Astrocyte of the cerebellum (primary cell): ENCODE measurements at regions not wholly inside any gene's neighbourhood (a gene's known extent, or its start where the extent isn't known, plus 50 kb on each side); places are given as distances from the start of the nearest gene placed in this dataset.
"Not testable (repeated sequence)": the region's sequence is repeated elsewhere in the genome, so short reads cannot be mapped to it uniquely, and the experiment has no call there.

Experiments
- DNase-seq: peaks from one replicate; pipeline ENCODE4 v3.0.0-alpha.2; 2011; ENCODE audit warnings: low read depth
- H3K4me3 ChIP-seq: 2 replicates; pipeline ENCODE4 v1.5.1; 2011; ENCODE audit warnings: mild to moderate bottlenecking, low read depth, low read length, moderate library complexity
- CTCF ChIP-seq: IDR thresholded peaks from 2 replicates; pipeline ENCODE4 v1.5.1; 2012; ENCODE audit warnings: low read length, low read depth, moderate library complexity, mild to moderate bottlenecking; ENCODE audit errors: missing control alignments
- in situ Hi-C: cut with HindIII; loops from 2 replicates; pipeline ENCODE4 v1.10.0; 2017; ENCODE audit warnings: low sequenced_read_pairs

- H3K4me3 ChIP-seq: no peak overlapping the region
- in situ Hi-C loops: no loop called here
- no peak for DNase-seq
- no peak for TF ChIP-seq CTCF
Measured at GRCh38 chrX:13418126-13419097, 98.6 kb upstream of the ATXN3L start.

GRCh38 chrX:13415509-13415908 lies 95.7 kb upstream of the ATXN3L start:
- no peak overlapping the region for H3K4me3 ChIP-seq
- DNase-seq: no peak
- no peak for TF ChIP-seq CTCF
- in situ Hi-C loops: no loop called here

DNA sequence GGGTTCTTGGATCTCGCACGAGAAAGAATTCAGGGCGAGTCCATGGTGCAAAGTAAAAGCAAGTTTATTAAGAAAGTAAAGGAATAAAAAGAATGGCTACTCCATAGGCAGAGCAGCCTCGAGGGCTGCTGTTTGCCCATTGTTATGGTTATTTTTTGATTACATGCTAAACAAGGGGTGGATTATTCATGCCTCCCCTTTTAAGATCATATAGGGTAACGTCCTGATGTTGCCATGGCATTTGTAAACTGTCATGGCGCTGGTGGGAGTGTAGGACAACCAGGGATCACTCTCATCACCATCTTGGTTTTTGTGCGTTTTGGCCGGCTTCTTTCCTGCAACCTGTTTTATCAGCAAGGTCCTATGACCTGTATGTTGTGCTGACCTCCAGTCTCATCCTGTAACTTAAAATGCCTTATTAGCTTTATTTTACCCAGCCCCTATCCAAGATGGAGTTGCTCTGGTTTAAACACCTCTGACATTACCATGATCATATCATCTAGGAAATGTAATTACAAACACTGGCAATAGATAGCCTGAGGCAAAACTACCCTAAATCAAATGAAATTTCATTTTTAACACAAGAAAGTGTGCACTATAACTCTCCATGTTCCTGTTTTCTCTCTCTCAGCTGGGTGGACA lies 94.3 kb upstream of the ATXN3L start:
- no peak for DNase-seq
- H3K4me3 ChIP-seq: no peak overlapping the region
- TF ChIP-seq CTCF: no peak
- in situ Hi-C loops: no loop called here

DNA sequence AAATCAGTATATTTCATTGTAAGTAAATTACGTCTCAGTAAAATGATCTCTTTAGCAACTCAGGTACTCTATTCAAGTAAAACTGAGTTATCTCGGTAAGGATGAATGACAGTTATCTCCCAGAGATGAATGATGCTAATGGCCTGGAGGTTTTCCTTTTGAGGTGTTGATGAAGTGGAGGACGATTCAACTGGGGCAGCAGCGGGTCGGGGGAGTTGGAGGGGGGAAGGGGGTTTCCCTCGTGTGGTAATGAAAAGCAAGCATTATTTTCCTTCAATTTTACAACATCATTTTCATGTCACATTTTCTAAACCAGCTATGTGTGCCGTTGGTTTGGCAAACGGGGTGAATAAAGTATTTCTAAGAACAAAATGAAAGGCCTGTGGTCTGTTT lies 92.4 kb upstream of the ATXN3L start:
- H3K4me3 ChIP-seq: no peak overlapping the region
- TF ChIP-seq CTCF: no peak
- in situ Hi-C loops: no loop called here
- DNase-seq: no peak

DNA sequence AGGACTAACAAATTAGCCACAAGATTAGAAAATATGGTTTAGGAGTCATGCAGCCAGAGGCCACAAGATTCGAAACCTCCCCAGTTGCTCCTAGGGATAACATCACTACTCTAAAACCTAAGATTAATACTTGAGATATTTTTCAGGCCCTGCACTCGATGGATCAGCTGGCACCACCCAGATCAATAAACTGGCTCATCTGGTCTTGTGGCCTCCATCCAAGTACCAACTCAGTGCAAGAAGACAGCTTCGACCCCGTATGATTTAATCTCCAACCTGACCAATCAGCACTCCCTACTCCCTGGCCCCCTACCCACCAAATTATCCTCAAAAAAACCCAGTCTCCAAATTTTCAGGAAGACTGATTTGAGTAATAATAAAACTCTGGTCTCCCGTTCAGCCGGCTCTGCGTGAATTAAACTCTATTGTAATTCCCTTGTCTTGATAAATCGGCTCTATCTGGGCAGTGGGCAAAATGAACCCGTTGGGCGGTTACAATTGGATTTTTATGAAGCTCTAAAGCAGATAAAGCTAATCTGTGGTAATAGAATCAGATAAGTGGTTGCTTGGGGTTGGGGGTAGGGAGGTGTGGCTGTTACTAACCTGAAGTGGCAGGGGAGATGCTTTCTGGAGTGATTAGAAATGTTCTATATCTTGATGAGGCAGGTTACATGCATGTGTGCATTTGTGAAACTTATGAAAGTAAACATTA lies 91.8 kb upstream of the ATXN3L start:
- TF ChIP-seq CTCF: no peak
- DNase-seq: no peak
- in situ Hi-C loops: no loop called here
- no peak overlapping the region for H3K4me3 ChIP-seq

- H3K4me3 ChIP-seq, in situ Hi-C loops, DNase-seq: not testable (repeated sequence)
Measured at GRCh38 chrX:13408599-13408998, 88.7 kb upstream of the ATXN3L start.

DNA sequence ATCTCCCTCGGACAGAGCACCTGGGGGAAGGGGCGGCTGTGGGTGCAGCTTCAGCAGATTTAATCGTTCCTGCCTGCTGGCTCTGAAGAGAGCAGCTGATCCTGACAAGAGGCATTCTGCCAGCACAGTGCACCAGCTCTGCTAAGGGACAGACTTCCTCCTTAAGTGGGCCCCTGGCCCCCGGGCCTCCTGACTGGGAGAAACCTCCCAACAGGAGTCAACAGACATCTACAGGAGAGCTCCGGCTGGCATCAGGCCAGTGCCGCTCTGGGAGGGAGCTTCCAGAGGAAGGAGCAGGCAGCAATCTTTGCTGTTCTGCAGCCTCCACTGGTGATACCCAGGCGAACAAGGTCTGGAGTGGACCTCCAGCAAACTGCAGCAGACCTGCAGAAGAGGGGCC lies 84.9 kb upstream of the ATXN3L start:
- in situ Hi-C loops, H3K4me3 ChIP-seq, DNase-seq: not testable (repeated sequence)
